Sciatic nerve (tissue), 2 donors: ENCODE measurements at regions not wholly inside any gene's neighbourhood (a gene's known extent, or its start where the extent isn't known, plus 50 kb on each side); places are given as distances from the start of the nearest gene placed in this dataset.
A peak's percentile ranks its signal among the peaks of the same experiment; 100 is the strongest.
"Not testable (repeated sequence)": the region's sequence is repeated elsewhere in the genome, so short reads cannot be mapped to it uniquely, and the experiment has no call there.

ENCODE experiments used
- ATAC-seq: fragments of 200-7000 bp; cut with Tn5 transposase; one replicate; pipeline ENCODE4 v1.9.1; 2020; ENCODE audit warnings: mild to moderate bottlenecking, moderate library complexity
- DNase-seq: peaks from one replicate; pipeline ENCODE4 v3.0.0-alpha.2; 2020; ENCODE audit warnings: low spot score
- intact Hi-C: fragments of 100-400 bp; cut with DNase I; formaldehyde crosslinking; loops from one replicate; pipeline ENCODE4 v1.14.2; 2022
- donor health status: DM: no; HTN: no; CAD: no.
- donor health status: DM: no; HTN: no; CAD: no.

- ATAC-seq, intact Hi-C loops: not testable (repeated sequence)
These were observed 1093.1 kb upstream of the DEFB115 start for GRCh38 chr20:30164389-30164788.

GRCh38 chr20:30167540-30167939 lies 1089.9 kb upstream of the DEFB115 start:
- ATAC-seq (no peak), DNase-seq (peak; percentile 42)
- intact Hi-C loops = no loop called here

More at GRCh38 chr20:30164389-30164788, 1093.1 kb upstream of the DEFB115 start:
- not testable (repeated sequence) for DNase-seq

GRCh38 chr20:30168025-30168799 lies 1089.3 kb upstream of the DEFB115 start:
- ATAC-seq (no peak), DNase-seq (peak; percentile 48)

GRCh38 chr20:30168800-30169138 lies 1088.7 kb upstream of the DEFB115 start:
- ATAC-seq (no peak), DNase-seq (peak; percentile 37)
- intact Hi-C loops = no loop called here

More at GRCh38 chr20:30168025-30168799, 1089.3 kb upstream of the DEFB115 start:
- intact Hi-C loops = no loop called here

- intact Hi-C loops = no loop called here
- no peak for ATAC-seq
- DNase-seq = no peak
These were observed 1081.8 kb upstream of the DEFB115 start for GRCh38 chr20:30175681-30176080.

- intact Hi-C loops, DNase-seq, ATAC-seq: not testable (repeated sequence)
These were observed 1074.3 kb upstream of the DEFB115 start for GRCh38 chr20:30183124-30183523.

- ATAC-seq, intact Hi-C loops, DNase-seq: not testable (repeated sequence)
These were observed 1065.7 kb upstream of the DEFB115 start for GRCh38 chr20:30191785-30192184.

GRCh38 chr20:30234477-30234876 lies 1023.0 kb upstream of the DEFB115 start:
- DNase-seq, ATAC-seq, intact Hi-C loops: not testable (repeated sequence)

GRCh38 chr20:30275073-30275472 lies 982.4 kb upstream of the DEFB115 start:
- intact Hi-C loops, ATAC-seq, DNase-seq: not testable (repeated sequence)

- intact Hi-C loops = no loop called here
- DNase-seq (no peak), ATAC-seq (no peak)
These were observed 975.8 kb upstream of the DEFB115 start for GRCh38 chr20:30281584-30282197.

GRCh38 chr20:30283476-30284280 lies 973.8 kb upstream of the DEFB115 start:
- DNase-seq (peak; percentile 79), ATAC-seq (peak; percentile 56)
- intact Hi-C loops = not testable (repeated sequence)

- intact Hi-C loops = no loop called here
- DNase-seq (no peak), ATAC-seq (no peak)
These were observed 973.1 kb upstream of the DEFB115 start for GRCh38 chr20:30284281-30284905.

GRCh38 chr20:30285677-30286076 lies 971.8 kb upstream of the DEFB115 start:
- ATAC-seq (no peak), DNase-seq (no peak)
- intact Hi-C loops = no loop called here

- no peak for DNase-seq
- intact Hi-C loops = no loop called here
- ATAC-seq = no peak
These were observed 971.3 kb upstream of the DEFB115 start for GRCh38 chr20:30286157-30286556.

GRCh38 chr20:30287459-30287858 lies 970.0 kb upstream of the DEFB115 start:
- ATAC-seq, intact Hi-C loops, DNase-seq: not testable (repeated sequence)

- no peak for DNase-seq
- intact Hi-C loops = no loop called here
- ATAC-seq = no peak
These were observed 969.1 kb upstream of the DEFB115 start for GRCh38 chr20:30288346-30288745.

GRCh38 chr20:30289049-30289448 lies 968.4 kb upstream of the DEFB115 start:
- DNase-seq, ATAC-seq, intact Hi-C loops: not testable (repeated sequence)

- intact Hi-C loops, DNase-seq, ATAC-seq: not testable (repeated sequence)
These were observed 967.7 kb upstream of the DEFB115 start for GRCh38 chr20:30289711-30290141.
